ENCODE measurements at regions not wholly inside any gene's neighbourhood (a gene's known extent, or its start where the extent isn't known, plus 50 kb on each side); places are given as distances from the start of the nearest gene placed in this dataset.

- Histone ChIP-seq H3K36me3 (ENCODE audit: control insufficient read depth, insufficient read depth, low read length) (no peaks in the 10 kb centered on the region), H3K4me1 (ENCODE audit: control insufficient read depth, insufficient read depth, low read length) (no peaks in the 10 kb centered on the region), H3K9me3 (ENCODE audit: control insufficient read depth, insufficient read depth, low read length) (no peaks in the 10 kb centered on the region), H3K27ac (ENCODE audit: low read length) (no peak overlapping the region), H3K27me3 (ENCODE audit: control insufficient read depth, insufficient read depth, low read length) (no peaks in the 10 kb centered on the region), H3K4me3 (ENCODE audit: low read length) (no peak overlapping the region)
- DNase-seq: no peak
- intact Hi-C loops (cut with micrococcal nuclease): no loop called here
- ATAC-seq: peak in 2 of 3 donors; percentile 34 to 52
- H3K9me3 Mint-ChIP-seq: no peaks in the 10 kb centered on the region
- no peaks in the 10 kb centered on the region for H3K27me3 Mint-ChIP-seq (ENCODE audit: low read depth in 2 of 2)
- peaks cover 6 to 11% of the 10 kb centered on the region in 2 donors for H3K4me1 Mint-ChIP-seq
- no peak for TF ChIP-seq CTCF (IDR thresholded peaks at IDR 0.05)
- WGBS (ENCODE audit: insufficient coverage): 8% methylated on average over 4 of the region's 6 CpGs
- no peak overlapping the region for H3K27ac Mint-ChIP-seq
- no peak overlapping the region for H3K4me3 Mint-ChIP-seq
- no peaks in the 10 kb centered on the region for H3K36me3 Mint-ChIP-seq
These were observed 567.8 kb downstream of the ZPLD1 start for GRCh38 chr3:103002425-103003176.

- Histone ChIP-seq H3K4me3 (ENCODE audit: low read length) (no peak overlapping the region), H3K4me1 (ENCODE audit: control insufficient read depth, insufficient read depth, low read length) (no peaks in the 10 kb centered on the region), H3K9me3 (ENCODE audit: control insufficient read depth, insufficient read depth, low read length) (no peaks in the 10 kb centered on the region), H3K36me3 (ENCODE audit: control insufficient read depth, insufficient read depth, low read length) (no peaks in the 10 kb centered on the region), H3K27ac (ENCODE audit: low read length) (no peak overlapping the region), H3K27me3 (ENCODE audit: control insufficient read depth, insufficient read depth, low read length) (no peaks in the 10 kb centered on the region)
- Mint-ChIP-seq H3K36me3 (no peaks in the 10 kb centered on the region), H3K9me3 (no peaks in the 10 kb centered on the region), H3K27ac (no peak overlapping the region), H3K4me3 (no peak overlapping the region), H3K27me3 (ENCODE audit: low read depth in 2 of 2) (no peaks in the 10 kb centered on the region), H3K4me1 (peaks cover 11% of the 10 kb centered on the region in 2 donors)
- intact Hi-C loops (cut with micrococcal nuclease): no loop called here
- ATAC-seq (no peak), DNase-seq (no peak)
- TF ChIP-seq CTCF (IDR thresholded peaks at IDR 0.05): no peak
- WGBS (ENCODE audit: insufficient coverage): 75% methylated on average over 3 of the region's 4 CpGs
These were observed 571.8 kb downstream of the ZPLD1 start for GRCh38 chr3:103006526-103007183.

- H3K4me3 Mint-ChIP-seq: no peak overlapping the region
- H3K4me1 Mint-ChIP-seq: peaks cover 0 to 6% of the 10 kb centered on the region in 2 donors
- Histone ChIP-seq H3K36me3 (ENCODE audit: control insufficient read depth, insufficient read depth, low read length) (no peaks in the 10 kb centered on the region), H3K27me3 (ENCODE audit: control insufficient read depth, insufficient read depth, low read length) (no peaks in the 10 kb centered on the region), H3K27ac (ENCODE audit: low read length) (no peak overlapping the region), H3K4me1 (ENCODE audit: control insufficient read depth, insufficient read depth, low read length) (no peaks in the 10 kb centered on the region), H3K9me3 (ENCODE audit: control insufficient read depth, insufficient read depth, low read length) (no peaks in the 10 kb centered on the region), H3K4me3 (ENCODE audit: low read length) (no peak overlapping the region)
- no peak overlapping the region for H3K27ac Mint-ChIP-seq
- DNase-seq: no peak
- peaks cover 2% of the 10 kb centered on the region in 2 donors for H3K9me3 Mint-ChIP-seq
- intact Hi-C loops (cut with micrococcal nuclease): no loop called here
- no peak for TF ChIP-seq CTCF (IDR thresholded peaks at IDR 0.05)
- ATAC-seq: no peak
- no peaks in the 10 kb centered on the region for H3K36me3 Mint-ChIP-seq
- H3K27me3 Mint-ChIP-seq (ENCODE audit: low read depth in 2 of 2): peaks cover 3 to 7% of the 10 kb centered on the region in 2 donors
These were observed 574.8 kb downstream of the ZPLD1 start for GRCh38 chr3:103009609-103010008.
